OCI-LY7 (cell line): ENCODE measurements at regions not wholly inside any gene's neighbourhood (a gene's known extent, or its start where the extent isn't known, plus 50 kb on each side); places are given as distances from the start of the nearest gene placed in this dataset.

Experiments
- BruUV-seq: library from RNA; stranded (reverse); fragments of 400-500 nt; replicated peaks from 2 replicates; lab custom pipeline; 2021; lab: Mats Ljungman, UMichigan
- CTCF ChIA-PET: fragments of 300-600 bp; sonication (Branson Sonifier 250); formaldehyde crosslinking; loops from one replicate; lab custom pipeline; 2022; ENCODE audit warnings: antibody characterized with exemption; ENCODE audit not compliant: unreplicated experiment; lab: Charles Lee
- POLR2A ChIA-PET: fragments of 300-600 bp; sonication (Branson Sonifier 250); formaldehyde crosslinking; loops from one replicate; lab custom pipeline; 2022; ENCODE audit warnings: antibody characterized with exemption; lab: Charles Lee
- DNase-seq: peaks from one replicate; pipeline ENCODE4 v3.0.0-alpha.2; 2015; ENCODE audit warnings: low spot score
- H2AFZ ChIP-seq: fragments of 200-600 bp; sonication (generic), shearing (Covaris generic); 2 replicates; pipeline ENCODE4 v1.6.1; 2014; ENCODE audit warnings: mild to moderate bottlenecking, antibody characterized with exemption, low read length, moderate library complexity
- H3K27ac ChIP-seq: fragments of 200-600 bp; sonication (generic); 2 replicates; pipeline ENCODE4 v1.5.1; 2014; ENCODE audit warnings: mixed run types, low read depth, mild to moderate bottlenecking, moderate library complexity, low read length, inconsistent platforms; ENCODE audit not compliant: poor library complexity, severe bottlenecking
- H3K36me3 ChIP-seq: fragments of 200-600 bp; sonication (generic); 2 replicates; pipeline ENCODE4 v1.6.1; 2014; ENCODE audit warnings: mild to moderate bottlenecking, antibody characterized with exemption, low read length, moderate library complexity, mixed read lengths; ENCODE audit not compliant: insufficient read depth
- H3K4me1 ChIP-seq: fragments of 200-600 bp; sonication (generic); 2 replicates; pipeline ENCODE4 v1.5.1; 2014; ENCODE audit warnings: mild to moderate bottlenecking, low read length; ENCODE audit not compliant: insufficient read depth, poor library complexity, severe bottlenecking
- H3K4me2 ChIP-seq: fragments of 200-600 bp; sonication (generic); 2 replicates; pipeline ENCODE4 v1.6.1; 2014; ENCODE audit warnings: mild to moderate bottlenecking, low read length
- H3K4me3 ChIP-seq: fragments of 200-600 bp; sonication (generic); 2 replicates; pipeline ENCODE4 v1.5.1; 2014; ENCODE audit warnings: mild to moderate bottlenecking, low read depth, low read length; ENCODE audit not compliant: poor library complexity, severe bottlenecking
- H3K79me2 ChIP-seq: fragments of 200-600 bp; sonication (generic); 2 replicates; pipeline ENCODE4 v1.6.1; 2016; ENCODE audit warnings: low read depth, mild to moderate bottlenecking, low read length, moderate library complexity, mixed read lengths; ENCODE audit not compliant: insufficient read depth
- H3K9me2 ChIP-seq: fragments of 200-600 bp; sonication (generic); 2 replicates; pipeline ENCODE4 v1.6.1; 2016; ENCODE audit warnings: mild to moderate bottlenecking, low read length, mixed read lengths; ENCODE audit not compliant: insufficient read depth
- H3K9me3 ChIP-seq: fragments of 200-600 bp; sonication (generic); 2 replicates; pipeline ENCODE4 v1.6.1; 2014; ENCODE audit warnings: mild to moderate bottlenecking, mixed run types, low read length, mixed read lengths
- H4K20me1 ChIP-seq: fragments of 200-600 bp; sonication (generic); 2 replicates; pipeline ENCODE4 v1.6.1; 2014; ENCODE audit warnings: mild to moderate bottlenecking, antibody characterized with exemption, low read length, moderate library complexity, mixed read lengths; ENCODE audit not compliant: insufficient read depth
- CTCF ChIP-seq: fragments of 200-600 bp; sonication (generic); conservative IDR thresholded peaks from 2 replicates; pipeline ENCODE4 v1.5.1; 2014; ENCODE audit warnings: mild to moderate bottlenecking, antibody characterized with exemption, low read length, moderate library complexity, mixed read lengths
- EZH2phosphoT487 ChIP-seq: fragments of 200-600 bp; sonication (generic); IDR thresholded peaks from 2 replicates; pipeline ENCODE4 v1.6.1; 2018; ENCODE audit warnings: low read depth, borderline replicate concordance, mild to moderate bottlenecking, mixed run types, antibody characterized with exemption, low read length, moderate library complexity, mixed read lengths
- intact Hi-C: fragments of 100-400 bp; cut with micrococcal nuclease; formaldehyde crosslinking; loops from one replicate; pipeline ENCODE4 v1.10.0; 2022; ENCODE audit not compliant: unreplicated experiment

- H3K27ac ChIP-seq = no peak overlapping the region
- no peak overlapping the region for H3K4me3 ChIP-seq
- no peaks in the 10 kb centered on the region for H3K36me3 ChIP-seq
- no peak for TF ChIP-seq CTCF
- no peak for TF ChIP-seq EZH2phosphoT487
- H2AFZ ChIP-seq = no peak overlapping the region
- intact Hi-C loops = no loop called here
- no peaks in the 10 kb centered on the region for H4K20me1 ChIP-seq
- POLR2A ChIA-PET = interaction anchor here (0.7 kb wide), 1 partner anchor 130 kb away, joined by 3 read pairs; no protein-coding TSS in a partner anchor
- H3K9me2 ChIP-seq = no peaks in the 10 kb centered on the region
- CTCF ChIA-PET = no interaction called here
- no peaks in the 10 kb centered on the region for H3K4me1 ChIP-seq
- H3K79me2 ChIP-seq = no peaks in the 10 kb centered on the region
- no peak overlapping the region for H3K4me2 ChIP-seq
- BruUV-seq = no TSS peak
- H3K9me3 ChIP-seq = no peaks in the 10 kb centered on the region
- DNase-seq = no peak
Measured at GRCh38 chr11:44403587-44404273, 93.8 kb upstream of the ALX4 start.

- no peak overlapping the region for H2AFZ ChIP-seq
- POLR2A ChIA-PET = no interaction called here
- no peaks in the 10 kb centered on the region for H3K4me1 ChIP-seq
- no peaks in the 10 kb centered on the region for H3K79me2 ChIP-seq
- BruUV-seq = no TSS peak
- no peak overlapping the region for H3K27ac ChIP-seq
- intact Hi-C loops = no loop called here
- H3K9me3 ChIP-seq = no peaks in the 10 kb centered on the region
- H3K4me3 ChIP-seq = no peak overlapping the region
- no peak overlapping the region for H3K4me2 ChIP-seq
- no peaks in the 10 kb centered on the region for H3K36me3 ChIP-seq
- no peaks in the 10 kb centered on the region for H4K20me1 ChIP-seq
- no peaks in the 10 kb centered on the region for H3K9me2 ChIP-seq
- no peak for DNase-seq
- CTCF ChIA-PET = no interaction called here
- no peak for TF ChIP-seq CTCF
- no peak for TF ChIP-seq EZH2phosphoT487
Measured at GRCh38 chr11:44404301-44404700, 94.4 kb upstream of the ALX4 start.

- H3K9me2 ChIP-seq = no peaks in the 10 kb centered on the region
- no peak overlapping the region for H3K27ac ChIP-seq
- ChIA-PET POLR2A (no interaction called here), CTCF (no interaction called here)
- H3K4me2 ChIP-seq = no peak overlapping the region
- H2AFZ ChIP-seq = no peak overlapping the region
- intact Hi-C loops = no loop called here
- H3K4me3 ChIP-seq = no peak overlapping the region
- TF ChIP-seq EZH2phosphoT487 (no peak), CTCF (no peak)
- H3K9me3 ChIP-seq = no peaks in the 10 kb centered on the region
- BruUV-seq = no TSS peak
- no peaks in the 10 kb centered on the region for H3K4me1 ChIP-seq
- no peaks in the 10 kb centered on the region for H3K36me3 ChIP-seq
- no peaks in the 10 kb centered on the region for H4K20me1 ChIP-seq
- DNase-seq = no peak
- H3K79me2 ChIP-seq = no peaks in the 10 kb centered on the region
Measured at GRCh38 chr11:44404736-44405395, 94.9 kb upstream of the ALX4 start.
